A673 (cell line): ENCODE measurements at regions not wholly inside any gene's neighbourhood (a gene's known extent, or its start where the extent isn't known, plus 50 kb on each side); places are given as distances from the start of the nearest gene placed in this dataset.

Experiments used
- BruUV-seq: library from RNA; stranded (reverse); fragments of 400-500 nt; replicated peaks from 2 replicates; lab custom pipeline; 2021; lab: Mats Ljungman, UMichigan
- CTCF ChIA-PET: fragments of 300-600 bp; sonication (Branson Sonifier 250); formaldehyde crosslinking; loops from one replicate; lab custom pipeline; 2022; ENCODE audit warnings: antibody characterized with exemption; lab: Charles Lee
- POLR2A ChIA-PET: fragments of 300-600 bp; sonication (Branson Sonifier 250); formaldehyde crosslinking; loops from one replicate; lab custom pipeline; 2022; ENCODE audit warnings: antibody characterized with exemption; ENCODE audit not compliant: low non-redundant PET; lab: Charles Lee
- DNase-seq: peaks from one replicate; pipeline ENCODE4 v3.0.0-alpha.2; 2015; ENCODE audit warnings: low spot score
- H3K27ac ChIP-seq: fragments of 200-600 bp; sonication (generic); 2 replicates; pipeline ENCODE4 v1.5.1; 2016; ENCODE audit warnings: mixed run types, low read depth, mild to moderate bottlenecking, mixed read lengths, antibody characterized with exemption, low read length; ENCODE audit not compliant: poor library complexity, severe bottlenecking
- H3K27me3 ChIP-seq: fragments of 200-600 bp; sonication (generic); replicated peaks from 2 replicates; pipeline ENCODE4 v1.6.1; 2017; ENCODE audit warnings: mixed run types, low read depth, mild to moderate bottlenecking, mixed read lengths, antibody characterized with exemption, low read length; ENCODE audit not compliant: insufficient read depth, poor library complexity
- H3K36me3 ChIP-seq: fragments of 200-600 bp; sonication (generic); 2 replicates; pipeline ENCODE4 v1.6.1; 2016; ENCODE audit warnings: mixed run types, mild to moderate bottlenecking, mixed read lengths, antibody characterized with exemption, low read length; ENCODE audit not compliant: insufficient read depth, poor library complexity, severe bottlenecking
- H3K4me1 ChIP-seq: fragments of 200-600 bp; sonication (generic); 2 replicates; pipeline ENCODE4 v1.6.1; 2017; ENCODE audit warnings: mixed run types, mild to moderate bottlenecking, mixed read lengths, antibody characterized with exemption, low read length; ENCODE audit not compliant: insufficient read depth, poor library complexity, severe bottlenecking
- H3K4me3 ChIP-seq: fragments of 200-600 bp; sonication (generic); 2 replicates; pipeline ENCODE4 v1.5.1; 2016; ENCODE audit warnings: low read depth, mixed run types, mild to moderate bottlenecking, mixed read lengths, low read length; ENCODE audit not compliant: poor library complexity, severe bottlenecking
- H3K9me3 ChIP-seq: fragments of 200-600 bp; sonication (generic); 2 replicates; pipeline ENCODE4 v1.6.1; 2016; ENCODE audit warnings: mixed run types, low read depth, mild to moderate bottlenecking, mixed read lengths, antibody characterized with exemption, low read length; ENCODE audit not compliant: poor library complexity, severe bottlenecking
- EZH2 ChIP-seq: fragments of 200-600 bp; sonication (generic); IDR thresholded peaks from 2 replicates; pipeline ENCODE4 v1.6.1; 2017; ENCODE audit warnings: borderline replicate concordance, low read depth, mild to moderate bottlenecking, mixed read lengths, antibody characterized with exemption, low read length; ENCODE audit not compliant: poor library complexity, severe bottlenecking
- intact Hi-C: fragments of 100-400 bp; cut with micrococcal nuclease; formaldehyde crosslinking; loops from one replicate; pipeline ENCODE4 v1.10.0; 2022; ENCODE audit not compliant: unreplicated experiment
- TF ChIP-seq, protein P1 (sequence below): fragments of 300-800, 200-600 bp; sonication (generic); conservative IDR thresholded peaks from 2 replicates; pipeline ENCODE4 v1.5.1; 2017; ENCODE audit warnings: low read depth, mild to moderate bottlenecking, antibody characterized with exemption, low read length, moderate library complexity, mixed read lengths

DNA sequence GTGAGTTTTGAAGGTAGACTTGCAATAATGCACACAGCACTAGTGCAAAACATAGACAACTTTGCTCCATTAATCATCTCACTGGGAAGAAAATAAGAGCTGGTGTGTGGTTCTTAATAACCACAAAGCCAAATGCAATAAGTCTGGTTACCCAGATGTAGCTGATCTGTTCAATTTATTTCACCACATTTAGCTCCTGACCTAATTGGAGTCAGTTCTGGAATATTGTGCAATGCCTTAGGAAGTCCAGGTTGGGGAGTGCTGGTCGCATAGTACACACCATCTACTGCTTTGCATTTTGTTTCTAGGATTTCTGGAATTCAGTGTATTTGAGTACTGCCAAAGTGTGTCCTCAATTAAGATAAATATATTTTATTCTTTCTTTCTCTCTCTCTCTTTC, 483.3 kb upstream of the SPRY2 start:
- ChIA-PET CTCF (no interaction called here), POLR2A (interaction anchor here (0.6 kb wide), 1 partner anchor 381 kb away, joined by 7 read pairs; no protein-coding TSS in a partner anchor)
- DNase-seq, result no peak
- TF ChIP-seq, protein P1, sequence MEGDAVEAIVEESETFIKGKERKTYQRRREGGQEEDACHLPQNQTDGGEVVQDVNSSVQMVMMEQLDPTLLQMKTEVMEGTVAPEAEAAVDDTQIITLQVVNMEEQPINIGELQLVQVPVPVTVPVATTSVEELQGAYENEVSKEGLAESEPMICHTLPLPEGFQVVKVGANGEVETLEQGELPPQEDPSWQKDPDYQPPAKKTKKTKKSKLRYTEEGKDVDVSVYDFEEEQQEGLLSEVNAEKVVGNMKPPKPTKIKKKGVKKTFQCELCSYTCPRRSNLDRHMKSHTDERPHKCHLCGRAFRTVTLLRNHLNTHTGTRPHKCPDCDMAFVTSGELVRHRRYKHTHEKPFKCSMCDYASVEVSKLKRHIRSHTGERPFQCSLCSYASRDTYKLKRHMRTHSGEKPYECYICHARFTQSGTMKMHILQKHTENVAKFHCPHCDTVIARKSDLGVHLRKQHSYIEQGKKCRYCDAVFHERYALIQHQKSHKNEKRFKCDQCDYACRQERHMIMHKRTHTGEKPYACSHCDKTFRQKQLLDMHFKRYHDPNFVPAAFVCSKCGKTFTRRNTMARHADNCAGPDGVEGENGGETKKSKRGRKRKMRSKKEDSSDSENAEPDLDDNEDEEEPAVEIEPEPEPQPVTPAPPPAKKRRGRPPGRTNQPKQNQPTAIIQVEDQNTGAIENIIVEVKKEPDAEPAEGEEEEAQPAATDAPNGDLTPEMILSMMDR, result no peak
- TF ChIP-seq EZH2, result no peak
- H3K36me3 ChIP-seq, result no peaks in the 10 kb centered on the region
- no peaks in the 10 kb centered on the region for H3K27me3 ChIP-seq
- intact Hi-C loops, result no loop called here
- no peak overlapping the region for H3K4me3 ChIP-seq
- no peaks in the 10 kb centered on the region for H3K9me3 ChIP-seq
- no peaks in the 10 kb centered on the region for H3K4me1 ChIP-seq
- no TSS peak for BruUV-seq
- no peak overlapping the region for H3K27ac ChIP-seq

DNA sequence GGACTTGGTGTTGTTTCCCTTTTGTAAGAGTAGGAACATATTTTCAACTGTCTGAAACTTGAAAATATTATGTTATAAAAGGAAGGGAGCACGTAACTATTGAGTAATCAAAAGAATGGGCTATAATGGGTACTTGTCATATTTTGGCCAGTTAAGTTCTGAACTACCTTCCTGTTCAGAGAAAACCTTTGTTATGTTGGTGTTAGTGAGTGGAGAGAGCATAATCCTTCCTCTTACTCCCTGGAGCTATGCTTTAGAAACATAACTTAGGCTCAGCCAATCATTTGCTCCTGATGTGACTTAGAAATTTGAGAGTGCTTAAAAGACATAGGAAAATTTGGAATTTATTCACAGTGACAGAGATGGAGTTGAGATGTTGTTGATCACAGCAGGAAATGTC, 482.5 kb upstream of the SPRY2 start:
- Histone ChIP-seq H3K4me1 (no peaks in the 10 kb centered on the region), H3K27me3 (no peaks in the 10 kb centered on the region), H3K9me3 (no peaks in the 10 kb centered on the region), H3K4me3 (no peak overlapping the region), H3K36me3 (no peaks in the 10 kb centered on the region), H3K27ac (no peak overlapping the region)
- BruUV-seq, result no TSS peak
- peak; percentile 5 for DNase-seq
- ChIA-PET CTCF (no interaction called here), POLR2A (interaction anchor here (0.6 kb wide), 1 partner anchor 354 kb away, joined by 3 read pairs; no protein-coding TSS in a partner anchor)
- no peak for TF ChIP-seq EZH2
- TF ChIP-seq, protein P1, result no peak
- intact Hi-C loops, result no loop called here

DNA sequence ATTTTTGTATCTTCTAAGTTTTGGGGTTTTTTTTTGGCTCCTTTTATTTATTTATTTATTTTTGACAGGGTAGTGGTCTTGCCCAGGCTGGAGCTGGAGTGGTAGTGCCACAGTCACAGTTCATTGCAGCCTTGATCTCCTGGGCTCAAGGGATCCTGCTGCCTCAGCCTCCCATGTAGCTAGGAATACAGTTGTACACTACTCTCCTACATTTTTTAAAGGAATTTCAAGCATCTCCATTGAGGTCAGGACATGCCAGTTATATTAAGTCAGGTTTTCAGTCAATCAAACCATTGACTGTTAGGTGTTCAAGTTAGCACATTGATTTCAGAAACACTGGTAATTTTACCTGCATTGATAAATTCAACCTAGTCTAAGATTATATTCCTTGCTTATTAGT, 480.5 kb upstream of the SPRY2 start:
- no TSS peak for BruUV-seq
- Histone ChIP-seq H3K27ac (no peak overlapping the region), H3K27me3 (no peaks in the 10 kb centered on the region), H3K36me3 (no peaks in the 10 kb centered on the region), H3K4me3 (no peak overlapping the region), H3K9me3 (no peaks in the 10 kb centered on the region), H3K4me1 (no peaks in the 10 kb centered on the region)
- intact Hi-C loops, result no loop called here
- ChIA-PET CTCF (no interaction called here), POLR2A (no interaction called here)
- no peak for TF ChIP-seq EZH2
- TF ChIP-seq, protein P1, result no peak
- DNase-seq, result no peak
